ENCODE measurements at regions not wholly inside any gene's neighbourhood (a gene's known extent, or its start where the extent isn't known, plus 50 kb on each side); places are given as distances from the start of the nearest gene placed in this dataset.
"Not testable (repeated sequence)": the region's sequence is repeated elsewhere in the genome, so short reads cannot be mapped to it uniquely, and the experiment has no call there.

DNA sequence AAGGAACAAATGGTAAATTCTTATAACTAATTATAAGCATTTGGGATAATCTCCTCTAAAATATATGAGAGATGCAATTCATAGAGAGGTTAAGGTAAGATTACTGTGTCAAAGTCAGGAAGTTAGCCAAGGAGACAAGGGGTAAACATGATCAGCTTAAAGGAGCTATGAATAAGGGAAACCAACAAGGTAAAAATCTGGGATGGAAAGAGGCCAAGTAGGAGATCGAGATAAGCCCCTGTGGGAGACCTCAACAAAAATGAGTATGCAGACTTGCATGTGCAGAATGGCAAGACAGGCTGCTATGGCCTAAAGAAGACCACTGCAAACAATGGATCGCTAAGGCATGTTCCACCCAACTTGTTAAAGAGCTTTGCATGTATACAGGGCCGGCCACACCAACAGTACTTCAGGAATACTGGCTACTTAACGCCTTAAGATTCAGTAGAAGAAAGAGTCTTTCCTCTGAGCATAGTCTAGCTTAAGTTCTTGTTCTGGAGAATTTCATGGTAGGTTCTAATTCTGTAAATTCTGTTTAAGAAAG is 738.6 kb downstream of the GALC start:
- DNase-seq (ENCODE audit: low read depth in 1 of 2, low spot score in 1 of 2), result no peak

GRCh38 chr14:87253791-87254190 is 739.2 kb downstream of the GALC start:
- not testable (repeated sequence) for DNase-seq (ENCODE audit: low read depth in 1 of 2, low spot score in 1 of 2)

- DNase-seq (ENCODE audit: low read depth in 1 of 2, low spot score in 1 of 2), result no peak
Measured at GRCh38 chr14:87252103-87252502, 740.9 kb downstream of the GALC start.

DNA sequence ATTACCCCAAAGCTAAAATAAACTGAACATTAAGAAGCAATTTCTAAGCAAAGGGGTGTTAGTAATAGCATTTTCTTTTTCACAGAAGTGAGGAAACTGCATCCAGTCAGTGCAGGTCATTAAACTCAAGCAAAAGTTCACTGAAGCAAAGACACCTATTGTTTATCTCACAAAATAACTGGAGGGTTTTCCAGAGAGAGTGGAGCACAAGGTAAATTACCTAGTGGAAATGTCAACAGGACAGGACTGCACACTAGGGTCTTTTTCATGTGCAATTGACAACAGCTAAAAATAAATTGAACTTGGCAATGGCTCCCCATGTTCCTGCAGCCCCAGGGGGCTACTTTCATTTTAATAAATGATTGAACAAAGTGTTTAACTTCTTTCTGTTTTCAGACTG is 742.0 kb downstream of the GALC start:
- no peak for DNase-seq (ENCODE audit: low read depth in 1 of 2, low spot score in 1 of 2)

- no peak for DNase-seq (ENCODE audit: low read depth in 1 of 2, low spot score in 1 of 2)
Measured at GRCh38 chr14:87241018-87241768, 751.8 kb downstream of the GALC start.

- not testable (repeated sequence) for DNase-seq (ENCODE audit: low read depth in 1 of 2, low spot score in 1 of 2)
Measured at GRCh38 chr14:87240319-87240718, 752.7 kb downstream of the GALC start.

- no peak for DNase-seq (ENCODE audit: low read depth in 1 of 2, low spot score in 1 of 2)
Measured at GRCh38 chr14:87233806-87234384, 759.1 kb downstream of the GALC start.

DNA sequence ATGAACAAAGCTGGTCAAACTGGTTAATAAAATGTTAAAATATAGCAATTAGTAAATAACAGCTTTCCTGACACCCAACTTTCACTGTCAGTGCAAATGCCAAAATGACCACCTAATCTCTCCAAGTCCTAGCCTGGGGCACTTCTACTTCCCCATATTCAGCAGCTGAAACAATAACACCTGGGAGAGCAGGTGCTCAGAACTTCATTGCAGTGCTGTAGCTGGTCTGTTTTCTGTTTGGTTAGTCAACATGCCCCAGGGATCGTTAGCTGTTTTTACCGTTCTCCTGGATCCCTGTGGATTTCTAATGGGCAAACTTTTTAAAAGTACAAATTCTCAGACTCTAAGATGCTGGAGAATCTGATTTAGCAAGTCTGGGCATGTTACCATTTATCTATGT is 759.7 kb downstream of the GALC start:
- no peak for DNase-seq (ENCODE audit: low read depth in 1 of 2, low spot score in 1 of 2)

DNA sequence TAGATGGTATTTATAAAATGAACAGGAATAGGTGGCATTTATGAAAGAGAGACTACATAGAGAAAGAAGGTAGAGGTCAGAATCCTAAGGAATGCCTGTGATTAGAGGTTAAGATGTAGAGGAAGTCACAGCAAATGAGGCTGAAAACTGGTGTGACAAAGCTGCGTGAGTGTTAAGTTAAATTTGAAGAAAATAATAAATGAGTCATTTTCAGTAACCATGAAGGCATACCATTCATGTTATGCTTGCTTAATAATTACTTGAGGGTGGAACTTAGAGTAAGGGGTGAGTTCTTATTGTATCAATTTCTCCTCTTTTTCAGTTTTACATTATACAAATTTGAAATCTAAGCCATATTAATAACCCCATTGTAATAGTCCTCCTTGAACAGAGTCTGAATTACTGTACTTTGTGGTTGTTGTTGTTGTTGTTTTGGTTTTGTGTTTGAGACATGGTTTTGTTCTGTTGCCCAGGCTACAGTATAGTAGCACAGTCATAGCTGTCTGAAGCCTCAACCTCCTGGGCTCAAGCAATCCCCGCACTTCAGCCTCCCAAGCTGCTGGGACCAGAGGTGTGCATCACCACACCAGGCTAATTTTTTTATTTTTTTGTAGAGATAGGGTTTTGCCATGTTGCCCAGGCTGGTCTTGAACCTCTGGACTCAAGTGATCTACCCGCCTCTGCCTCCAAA is 761.5 kb downstream of the GALC start:
- DNase-seq (ENCODE audit: low read depth in 1 of 2, low spot score in 1 of 2), result no peak

GRCh38 chr14:87230726-87231125 is 762.3 kb downstream of the GALC start:
- no peak for DNase-seq (ENCODE audit: low read depth in 1 of 2, low spot score in 1 of 2)

DNA sequence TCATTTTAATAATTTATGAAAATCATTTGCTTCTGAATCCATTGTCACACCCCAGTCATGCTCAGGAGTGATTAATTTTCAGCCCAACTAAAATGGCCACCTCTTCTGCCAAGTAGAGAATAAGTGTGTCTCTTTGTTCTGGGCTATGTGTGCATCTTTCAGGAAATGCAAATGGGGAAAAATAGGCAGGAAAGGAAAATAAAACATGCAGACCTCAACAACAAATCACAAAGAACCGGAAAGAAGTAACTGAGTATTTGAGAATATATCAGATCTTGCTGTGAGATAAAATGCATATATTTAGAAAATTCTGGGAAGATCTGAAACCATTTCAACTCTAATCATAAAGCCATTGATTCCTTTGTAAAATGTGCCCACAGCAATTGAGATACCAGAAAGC is 763.9 kb downstream of the GALC start:
- DNase-seq (ENCODE audit: low read depth in 1 of 2, low spot score in 1 of 2), result no peak

GRCh38 chr14:87217023-87217422 is 776.0 kb downstream of the GALC start:
- no peak for DNase-seq (ENCODE audit: low read depth in 1 of 2, low spot score in 1 of 2)

DNA sequence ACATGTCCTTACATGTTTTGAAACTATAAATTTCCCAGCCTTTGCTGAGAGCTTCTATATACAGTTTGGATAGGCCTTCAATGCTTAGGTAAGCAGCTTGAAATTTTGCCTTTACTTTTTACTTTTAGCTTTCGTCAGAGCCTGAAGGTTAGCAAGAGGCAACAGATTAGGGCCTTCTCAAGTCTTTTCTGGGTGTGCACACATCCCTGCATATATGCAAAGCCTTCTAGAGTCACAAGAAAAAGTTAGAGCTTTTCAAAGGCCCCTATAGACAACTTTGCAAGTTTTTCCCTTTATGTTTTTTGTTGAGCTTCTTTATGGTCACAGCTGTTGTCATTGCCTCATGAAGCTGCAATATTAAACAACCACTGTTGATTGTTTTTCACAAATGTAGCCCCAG is 778.4 kb downstream of the GALC start:
- DNase-seq (ENCODE audit: low read depth in 1 of 2, low spot score in 1 of 2), result no peak

DNA sequence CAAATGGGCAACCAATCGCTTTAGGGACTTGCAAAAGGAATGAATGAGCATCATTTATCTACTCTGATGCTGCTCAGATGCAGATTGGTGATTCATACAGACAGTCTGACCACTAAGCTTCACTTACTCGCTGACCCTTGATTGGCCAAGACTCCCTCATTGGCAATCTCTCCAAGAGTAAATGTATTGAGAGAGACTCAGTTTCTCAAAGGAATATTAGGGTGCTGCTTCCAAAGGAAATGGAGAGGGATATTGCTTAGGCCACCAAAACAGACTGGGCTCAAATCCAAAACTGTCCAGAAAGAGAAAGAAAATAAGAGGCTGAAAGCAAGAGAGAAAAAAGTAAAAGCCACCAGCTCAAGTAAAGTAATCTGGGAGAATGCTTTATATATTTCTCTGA is 785.2 kb downstream of the GALC start:
- no peak for DNase-seq (ENCODE audit: low read depth in 1 of 2, low spot score in 1 of 2)

GRCh38 chr14:87205811-87206210 is 787.2 kb downstream of the GALC start:
- DNase-seq (ENCODE audit: low read depth in 1 of 2, low spot score in 1 of 2), result no peak

GRCh38 chr14:87203346-87203745 is 789.6 kb downstream of the GALC start:
- no peak for DNase-seq (ENCODE audit: low read depth in 1 of 2, low spot score in 1 of 2)

DNA sequence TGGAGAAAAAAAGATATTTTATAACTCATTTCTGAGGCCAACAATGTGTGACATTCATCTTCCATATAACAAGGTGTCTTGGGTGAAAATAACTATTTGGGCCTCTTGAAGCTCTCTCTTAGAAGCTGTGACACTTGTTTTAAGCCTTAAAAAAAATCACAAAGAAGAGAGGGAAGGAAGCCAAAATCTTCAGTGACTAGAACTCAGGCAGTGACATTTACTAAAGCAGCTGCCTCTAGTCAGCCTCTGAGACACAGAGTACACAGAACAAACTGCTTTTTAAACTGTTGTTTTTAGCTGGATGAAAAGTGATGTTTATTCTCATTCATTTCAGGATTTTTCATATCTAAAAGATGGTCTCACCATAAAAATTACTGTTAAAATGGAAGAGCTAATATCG is 793.6 kb downstream of the GALC start:
- no peak for DNase-seq (ENCODE audit: low read depth in 1 of 2, low spot score in 1 of 2)

DNA sequence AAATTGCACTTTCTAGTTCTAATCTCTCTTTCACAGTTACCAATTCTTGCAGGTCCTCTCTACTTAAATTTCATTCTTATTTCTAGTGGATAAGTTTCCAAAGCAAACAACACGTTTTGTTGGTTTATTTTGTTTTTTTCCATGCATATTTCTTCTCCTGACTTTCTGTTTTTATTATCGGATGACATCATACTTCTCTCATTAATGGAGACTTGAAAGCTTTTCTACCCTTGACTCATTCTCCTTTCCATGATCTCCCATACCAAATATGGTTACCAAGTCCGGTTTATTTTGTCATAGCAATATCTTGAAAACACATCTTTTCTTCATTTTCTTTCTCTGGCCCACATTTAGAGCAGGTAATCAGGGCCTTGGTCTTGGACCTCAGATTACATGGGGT is 796.5 kb downstream of the GALC start:
- no peak for DNase-seq (ENCODE audit: low read depth in 1 of 2, low spot score in 1 of 2)

DNA sequence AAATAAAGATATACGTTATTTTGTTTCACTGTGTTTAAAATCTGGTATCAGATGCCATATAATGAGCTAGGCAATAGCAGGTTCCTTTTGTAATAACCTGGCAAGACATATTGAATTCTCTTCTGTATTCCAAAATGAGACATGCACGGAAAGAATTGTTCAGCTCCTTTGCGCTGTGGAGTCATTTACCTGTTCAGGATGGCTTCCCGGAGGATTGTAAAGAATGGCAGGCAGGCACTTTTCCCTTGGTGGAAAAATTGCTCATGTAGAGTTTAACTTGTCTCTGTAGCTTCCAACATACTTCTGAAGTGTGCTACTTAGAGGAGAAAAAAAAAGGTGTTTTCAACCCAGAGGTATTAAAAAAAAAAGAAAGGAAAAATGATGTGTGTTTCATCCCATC is 805.2 kb downstream of the GALC start:
- no peak for DNase-seq (ENCODE audit: low read depth in 1 of 2, low spot score in 1 of 2)

GRCh38 chr14:87186737-87187136 is 806.2 kb downstream of the GALC start:
- no peak for DNase-seq (ENCODE audit: low read depth in 1 of 2, low spot score in 1 of 2)

- DNase-seq (ENCODE audit: low read depth in 1 of 2, low spot score in 1 of 2), result no peak
Measured at GRCh38 chr14:87185961-87186560, 806.9 kb downstream of the GALC start.

DNA sequence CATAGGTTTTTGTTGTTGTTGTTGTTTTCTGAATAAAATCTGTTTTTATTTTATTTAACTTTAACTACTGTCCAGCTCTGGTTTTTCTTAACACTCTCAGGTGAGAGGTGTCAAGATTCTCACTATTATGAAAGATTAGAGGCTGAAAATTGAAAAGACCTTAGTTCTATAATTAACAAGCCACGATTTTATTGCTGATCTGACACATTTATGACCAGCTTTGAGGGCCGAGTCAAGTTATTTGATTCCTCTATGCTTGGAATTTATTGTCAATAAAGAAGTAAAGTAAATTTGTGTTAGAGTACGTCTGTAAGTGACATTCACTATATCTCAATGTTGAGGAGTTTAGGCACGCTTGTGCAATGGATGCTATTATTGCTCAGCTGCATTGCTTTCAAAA is 808.8 kb downstream of the GALC start:
- DNase-seq (ENCODE audit: low read depth in 1 of 2, low spot score in 1 of 2), result no peak

Measured in stimulated activated CD4-positive, alpha-beta T cell treated with anti-CD3 and anti-CD28 coated beads, Interleukin-15, amount 100 ng/mL, for 1 hour (primary cell).